Left ventricle myocardium inferior (tissue), 1 donor: ENCODE measurements at regions not wholly inside any gene's neighbourhood (a gene's known extent, or its start where the extent isn't known, plus 50 kb on each side); places are given as distances from the start of the nearest gene placed in this dataset.

Experiments used
- DNase-seq: peaks from one replicate; pipeline ENCODE4 v3.0.0-alpha.2; 2020
- H3K27ac ChIP-seq: fragments of 200-600 bp; replicated peaks from 2 replicates; pipeline ENCODE4 v1.8.0; 2021
- H3K27me3 ChIP-seq: fragments of 200-600 bp; 2 replicates; pipeline ENCODE4 v1.8.0; 2021; ENCODE audit warnings: low read depth
- H3K36me3 ChIP-seq: fragments of 200-600 bp; 2 replicates; pipeline ENCODE4 v1.8.0; 2021
- H3K4me1 ChIP-seq: fragments of 200-600 bp; 2 replicates; pipeline ENCODE4 v1.8.0; 2021
- H3K4me3 ChIP-seq: fragments of 200-600 bp; 2 replicates; pipeline ENCODE4 v1.8.0; 2021; ENCODE audit warnings: mild to moderate bottlenecking, moderate library complexity
- H3K9me3 ChIP-seq: fragments of 200-600 bp; replicated peaks from 2 replicates; pipeline ENCODE4 v1.8.0; 2021
- CTCF ChIP-seq: fragments of 200-600 bp; IDR thresholded peaks from 2 replicates; pipeline ENCODE4 v1.8.0; 2021; ENCODE audit warnings: antibody characterized with exemption, mild to moderate bottlenecking, borderline replicate concordance
- intact Hi-C: fragments of 100-400 bp; cut with micrococcal nuclease; formaldehyde crosslinking; loops from one replicate; pipeline ENCODE4 v1.11.0; 2022
- donor health status: DM: no; HTN: yes; CAD: no; lungs with severe emphysema.

GRCh38 chr10:107498983-107499382, 334.5 kb upstream of the SORCS1 start:
- H3K27ac ChIP-seq = no peak overlapping the region
- intact Hi-C loops = no loop called here
- peaks cover 15% of the 10 kb centered on the region for H3K9me3 ChIP-seq
- no peak for TF ChIP-seq CTCF
- H3K4me3 ChIP-seq = no peak overlapping the region
- H3K4me1 ChIP-seq = no peaks in the 10 kb centered on the region
- no peaks in the 10 kb centered on the region for H3K27me3 ChIP-seq
- no peak for DNase-seq
- H3K36me3 ChIP-seq = no peaks in the 10 kb centered on the region

GRCh38 chr10:107497024-107497423, 332.5 kb upstream of the SORCS1 start:
- intact Hi-C loops = no loop called here
- H3K27ac ChIP-seq = no peak overlapping the region
- no peak overlapping the region for H3K4me3 ChIP-seq
- no peaks in the 10 kb centered on the region for H3K27me3 ChIP-seq
- H3K36me3 ChIP-seq = no peaks in the 10 kb centered on the region
- DNase-seq = no peak
- TF ChIP-seq CTCF = no peak
- no peaks in the 10 kb centered on the region for H3K4me1 ChIP-seq
- H3K9me3 ChIP-seq = no peaks in the 10 kb centered on the region

GRCh38 chr10:107496594-107496993, 332.1 kb upstream of the SORCS1 start:
- no peak overlapping the region for H3K27ac ChIP-seq
- DNase-seq = no peak
- H3K4me3 ChIP-seq = no peak overlapping the region
- no peaks in the 10 kb centered on the region for H3K27me3 ChIP-seq
- no peaks in the 10 kb centered on the region for H3K4me1 ChIP-seq
- intact Hi-C loops = no loop called here
- TF ChIP-seq CTCF = no peak
- H3K36me3 ChIP-seq = no peaks in the 10 kb centered on the region
- no peaks in the 10 kb centered on the region for H3K9me3 ChIP-seq

- H3K9me3 ChIP-seq = no peaks in the 10 kb centered on the region
- no peaks in the 10 kb centered on the region for H3K27me3 ChIP-seq
- no peaks in the 10 kb centered on the region for H3K36me3 ChIP-seq
- H3K27ac ChIP-seq = no peak overlapping the region
- H3K4me3 ChIP-seq = no peak overlapping the region
- no peaks in the 10 kb centered on the region for H3K4me1 ChIP-seq
- DNase-seq = no peak
- intact Hi-C loops = no loop called here
- no peak for TF ChIP-seq CTCF
Measured at GRCh38 chr10:107492389-107492788, 327.9 kb upstream of the SORCS1 start.

GRCh38 chr10:107490389-107490788, 325.9 kb upstream of the SORCS1 start:
- Histone ChIP-seq H3K27ac (no peak overlapping the region), H3K4me3 (no peak overlapping the region), H3K9me3 (no peaks in the 10 kb centered on the region), H3K27me3 (no peaks in the 10 kb centered on the region), H3K36me3 (no peaks in the 10 kb centered on the region), H3K4me1 (no peaks in the 10 kb centered on the region)
- no peak for TF ChIP-seq CTCF
- intact Hi-C loops = no loop called here
- no peak for DNase-seq

- no peak for TF ChIP-seq CTCF
- no peak overlapping the region for H3K4me3 ChIP-seq
- intact Hi-C loops = no loop called here
Measured at GRCh38 chr10:107487284-107487683, 322.8 kb upstream of the SORCS1 start.

More at GRCh38 chr10:107487284-107487683, 322.8 kb upstream of the SORCS1 start:
- Histone ChIP-seq H3K9me3 (no peaks in the 10 kb centered on the region), H3K4me1 (no peaks in the 10 kb centered on the region), H3K27me3 (no peaks in the 10 kb centered on the region), H3K36me3 (no peaks in the 10 kb centered on the region), H3K27ac (no peak overlapping the region)
- DNase-seq = no peak
